ENCODE measurements at regions not wholly inside any gene's neighbourhood (a gene's known extent, or its start where the extent isn't known, plus 50 kb on each side); places are given as distances from the start of the nearest gene placed in this dataset.
"Not testable (repeated sequence)": the region's sequence is repeated elsewhere in the genome, so short reads cannot be mapped to it uniquely, and the experiment has no call there.

DNA sequence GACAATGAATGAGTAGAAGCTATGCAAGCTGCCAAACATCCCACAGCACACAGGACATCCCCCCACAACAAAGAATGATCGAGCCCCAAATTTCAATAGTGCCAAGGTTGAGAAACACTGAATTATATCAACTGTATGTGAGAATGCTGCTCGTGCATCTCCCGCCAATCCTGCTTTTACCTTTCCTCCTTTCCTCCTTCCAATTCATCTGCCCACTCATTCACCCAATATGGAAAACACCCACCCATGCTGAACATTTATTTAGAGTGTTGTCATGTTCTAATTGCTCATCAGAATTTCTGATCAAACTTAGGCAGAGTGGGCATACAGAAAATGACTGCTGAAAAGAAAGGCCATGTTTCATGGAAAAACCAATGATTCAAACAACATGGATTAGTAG is 183.0 kb downstream of the TMEM114 start:
- POLR2A ChIA-PET: no interaction called here

DNA sequence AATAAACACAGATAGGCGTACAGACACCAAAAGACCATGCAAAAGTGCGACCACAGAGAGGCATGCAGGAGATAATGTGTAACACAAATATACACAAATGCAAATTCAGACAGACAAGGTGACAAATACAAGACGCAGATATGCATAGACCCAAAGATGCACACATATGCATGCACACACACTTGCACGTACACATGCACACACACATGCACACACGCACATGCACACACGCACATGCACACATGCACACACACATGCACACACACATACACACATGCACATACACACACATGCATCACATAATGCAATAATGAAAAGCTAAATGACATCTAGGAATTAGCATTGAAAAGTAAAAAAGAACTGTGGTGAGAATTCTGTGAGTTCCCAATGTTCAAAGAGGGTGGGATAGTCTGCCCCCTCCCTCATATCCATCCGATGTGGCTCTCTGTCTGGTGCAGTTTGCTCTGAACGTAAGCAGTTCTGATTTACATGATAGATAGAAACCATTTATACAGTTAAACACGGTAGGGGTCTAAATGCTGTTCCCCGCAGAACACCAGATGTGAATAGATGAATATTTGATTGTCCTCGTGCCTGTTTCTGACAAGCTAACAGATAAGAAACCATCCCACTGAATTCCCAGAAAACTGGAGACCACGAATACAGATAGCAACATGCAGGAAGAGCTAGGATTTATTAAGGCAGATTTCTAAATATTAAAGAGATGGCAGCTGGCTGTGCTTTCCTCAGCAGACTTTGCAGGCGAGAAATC is 186.1 kb downstream of the TMEM114 start:
- Histone ChIP-seq H3K36me3 (ENCODE audit: control insufficient read depth, insufficient read depth, low read length) (no peaks in the 10 kb centered on the region), H3K27me3 (ENCODE audit: control insufficient read depth, insufficient read depth, low read length) (no peaks in the 10 kb centered on the region), H3K4me3 (ENCODE audit: low read depth, low read length) (no peak overlapping the region)
- TF ChIP-seq, protein P1, sequence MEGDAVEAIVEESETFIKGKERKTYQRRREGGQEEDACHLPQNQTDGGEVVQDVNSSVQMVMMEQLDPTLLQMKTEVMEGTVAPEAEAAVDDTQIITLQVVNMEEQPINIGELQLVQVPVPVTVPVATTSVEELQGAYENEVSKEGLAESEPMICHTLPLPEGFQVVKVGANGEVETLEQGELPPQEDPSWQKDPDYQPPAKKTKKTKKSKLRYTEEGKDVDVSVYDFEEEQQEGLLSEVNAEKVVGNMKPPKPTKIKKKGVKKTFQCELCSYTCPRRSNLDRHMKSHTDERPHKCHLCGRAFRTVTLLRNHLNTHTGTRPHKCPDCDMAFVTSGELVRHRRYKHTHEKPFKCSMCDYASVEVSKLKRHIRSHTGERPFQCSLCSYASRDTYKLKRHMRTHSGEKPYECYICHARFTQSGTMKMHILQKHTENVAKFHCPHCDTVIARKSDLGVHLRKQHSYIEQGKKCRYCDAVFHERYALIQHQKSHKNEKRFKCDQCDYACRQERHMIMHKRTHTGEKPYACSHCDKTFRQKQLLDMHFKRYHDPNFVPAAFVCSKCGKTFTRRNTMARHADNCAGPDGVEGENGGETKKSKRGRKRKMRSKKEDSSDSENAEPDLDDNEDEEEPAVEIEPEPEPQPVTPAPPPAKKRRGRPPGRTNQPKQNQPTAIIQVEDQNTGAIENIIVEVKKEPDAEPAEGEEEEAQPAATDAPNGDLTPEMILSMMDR (IDR thresholded peaks at IDR 0.05; ENCODE audit: insufficient read depth, low read depth, low read length): no peak
- no peak for DNase-seq (ENCODE audit: low read depth)
- ChIA-PET POLR2A (no interaction called here), CTCF (no interaction called here)

More for the DNA sequence above, 183.0 kb downstream of the TMEM114 start:
- no peaks in the 10 kb centered on the region for H3K36me3 ChIP-seq (ENCODE audit: control insufficient read depth, insufficient read depth, low read length)
- CTCF ChIA-PET: no interaction called here
- H3K4me3 ChIP-seq (ENCODE audit: low read depth, low read length): no peak overlapping the region
- DNase-seq (ENCODE audit: low read depth): no peak
- TF ChIP-seq, protein P1 (IDR thresholded peaks at IDR 0.05; ENCODE audit: insufficient read depth, low read depth, low read length): no peak
- H3K27me3 ChIP-seq (ENCODE audit: control insufficient read depth, insufficient read depth, low read length): no peaks in the 10 kb centered on the region

DNA sequence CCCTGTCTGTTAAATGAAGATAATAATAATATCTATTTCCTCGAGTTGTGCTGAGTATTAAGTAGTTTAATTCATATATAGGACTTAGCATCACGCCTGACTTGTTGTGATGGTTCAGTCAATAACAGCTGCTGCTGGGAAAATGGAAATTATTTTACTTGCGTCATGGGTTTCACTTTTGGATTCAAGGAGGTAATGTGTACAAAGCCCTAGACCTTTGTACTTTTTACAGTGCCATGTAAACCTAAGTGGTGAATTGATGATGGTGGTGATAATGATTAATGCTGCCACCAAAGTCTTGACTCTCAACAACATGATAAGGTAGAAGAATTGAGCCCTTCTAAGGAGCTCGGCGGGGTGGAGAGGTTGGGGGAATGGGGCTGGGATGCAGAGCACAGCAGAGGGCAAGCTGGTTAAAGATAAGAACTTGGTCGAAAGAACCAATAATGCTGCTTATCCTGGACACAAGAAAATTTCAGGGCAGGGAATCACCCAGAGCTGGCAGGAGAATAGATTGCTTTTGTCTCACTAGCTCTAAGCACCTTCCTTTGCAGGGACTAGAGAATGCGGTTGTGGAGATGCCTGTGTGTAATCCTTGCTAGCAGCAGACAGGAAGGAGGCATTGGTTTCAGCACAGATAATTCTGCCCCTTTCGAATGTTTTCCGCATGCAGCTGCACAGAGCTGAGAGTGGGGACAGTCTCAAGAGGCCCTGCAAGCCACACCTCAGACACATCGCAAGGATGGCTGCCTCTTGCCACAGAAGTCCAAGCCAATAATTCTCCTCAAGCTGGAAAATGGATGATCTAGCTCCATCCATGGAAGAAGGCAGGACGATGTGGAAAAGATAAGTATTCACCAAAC is 187.1 kb downstream of the TMEM114 start:
- H3K27me3 ChIP-seq (ENCODE audit: control insufficient read depth, insufficient read depth, low read length): no peaks in the 10 kb centered on the region
- no peaks in the 10 kb centered on the region for H3K36me3 ChIP-seq (ENCODE audit: control insufficient read depth, insufficient read depth, low read length)
- TF ChIP-seq, protein P1 (IDR thresholded peaks at IDR 0.05; ENCODE audit: insufficient read depth, low read depth, low read length): no peak
- ChIA-PET CTCF (no interaction called here), POLR2A (no interaction called here)
- no peak overlapping the region for H3K4me3 ChIP-seq (ENCODE audit: low read depth, low read length)
- DNase-seq (ENCODE audit: low read depth): no peak

DNA sequence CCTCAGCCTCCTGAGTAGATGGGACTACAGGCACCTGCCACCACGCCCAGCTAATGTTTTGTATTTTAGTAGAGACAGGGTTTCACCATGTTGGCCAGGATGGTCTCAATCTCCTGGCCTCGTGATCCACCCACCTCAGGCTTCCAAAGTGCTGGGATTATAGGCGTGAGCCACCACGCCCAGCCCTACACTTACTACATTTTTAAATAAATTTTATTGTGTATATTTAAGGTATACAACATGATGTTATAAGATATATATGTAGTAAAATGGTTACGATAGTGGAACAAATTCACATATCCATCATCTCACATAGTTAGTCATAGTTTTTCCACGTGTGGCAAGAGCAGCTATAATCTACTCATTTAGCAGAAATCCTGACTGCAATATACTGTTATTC is 189.6 kb downstream of the TMEM114 start:
- H3K27me3 ChIP-seq (ENCODE audit: control insufficient read depth, insufficient read depth, low read length); DNase-seq (ENCODE audit: low read depth); CTCF ChIA-PET; H3K4me3 ChIP-seq (ENCODE audit: low read depth, low read length); POLR2A ChIA-PET; H3K36me3 ChIP-seq (ENCODE audit: control insufficient read depth, insufficient read depth, low read length): not testable (repeated sequence)

DNA sequence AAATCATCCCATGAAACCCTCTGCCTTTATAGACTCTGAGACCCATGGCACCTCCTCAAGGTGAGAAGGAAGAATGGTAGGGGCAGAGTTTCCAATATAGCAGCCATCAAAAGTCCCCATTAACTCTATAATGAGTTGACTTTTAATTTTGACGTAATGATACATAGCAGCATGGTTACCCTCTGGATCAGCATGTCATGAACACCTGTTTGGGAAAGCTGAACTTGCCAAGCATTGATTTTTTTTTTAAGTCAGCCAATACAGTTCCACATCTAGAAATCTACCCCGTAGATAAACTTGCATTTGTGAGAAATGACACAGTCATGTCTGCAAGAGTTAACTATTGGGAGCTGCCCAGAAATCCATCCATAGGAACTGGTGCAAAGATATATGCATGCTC is 191.8 kb downstream of the TMEM114 start:
- Histone ChIP-seq H3K27me3 (ENCODE audit: control insufficient read depth, insufficient read depth, low read length) (no peaks in the 10 kb centered on the region), H3K4me3 (ENCODE audit: low read depth, low read length) (no peak overlapping the region), H3K36me3 (ENCODE audit: control insufficient read depth, insufficient read depth, low read length) (no peaks in the 10 kb centered on the region)
- DNase-seq (ENCODE audit: low read depth): no peak
- ChIA-PET CTCF (no interaction called here), POLR2A (no interaction called here)
- TF ChIP-seq, protein P1 (IDR thresholded peaks at IDR 0.05; ENCODE audit: insufficient read depth, low read depth, low read length): no peak
